ENCODE measurements at regions not wholly inside any gene's neighbourhood (a gene's known extent, or its start where the extent isn't known, plus 50 kb on each side); places are given as distances from the start of the nearest gene placed in this dataset.

DNA sequence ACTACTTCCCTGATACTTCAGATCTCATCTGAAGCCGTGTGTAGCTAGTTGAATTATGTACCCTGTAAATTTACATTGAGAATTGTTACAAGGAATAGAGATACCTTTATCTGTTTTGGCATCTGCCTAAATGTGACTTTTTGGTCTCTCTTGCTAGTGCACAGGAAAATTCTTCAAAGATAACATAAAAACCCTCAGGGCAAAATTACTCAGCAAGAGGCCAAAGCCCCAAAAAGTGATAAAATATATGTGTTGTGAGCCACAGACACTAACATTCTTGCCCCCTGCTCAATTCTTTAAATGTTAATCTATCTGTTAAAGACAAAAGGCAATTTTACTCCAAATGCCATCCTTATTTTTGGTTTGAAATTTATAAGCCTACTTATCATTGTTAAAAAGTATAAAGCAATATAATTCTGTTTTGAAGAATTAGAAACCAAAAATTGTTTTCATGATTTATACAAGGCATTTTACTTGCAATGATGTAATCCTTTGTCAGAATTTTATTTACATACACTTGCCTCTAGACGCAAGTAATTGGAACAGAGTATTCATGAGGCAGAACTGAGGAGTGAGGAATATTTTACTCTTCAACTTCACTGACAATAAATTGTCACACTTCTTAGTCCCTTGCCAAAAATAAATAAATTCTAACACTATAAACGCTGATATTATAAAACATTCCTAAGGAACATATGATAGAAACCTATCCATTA, 186.2 kb downstream of the EPM2A start:
- 38 to 47% methylated on average over 3 of the region's 3 CpGs for WGBS, 2 donors
- no peak for DNase-seq
- no peak for ATAC-seq
- Histone ChIP-seq H3K27ac (no peak overlapping the region), H3K4me3 (no peak overlapping the region), H3K9me3 (no peaks in the 10 kb centered on the region), H3K27me3 (no peaks in the 10 kb centered on the region), H3K4me1 (no peaks in the 10 kb centered on the region), H3K36me3 (replicated peaks in 1 of 2; ENCODE audit: insufficient read depth in 1 of 2, low read depth in 2 of 2) (no peaks in the 10 kb centered on the region)
- intact Hi-C loops (cut with DNase I): no loop called here
- no peak for TF ChIP-seq POLR2A (IDR thresholded peaks at IDR 0.05)
- no peak for TF ChIP-seq CTCF (IDR thresholded peaks at IDR 0.05)

- Histone ChIP-seq H3K36me3 (replicated peaks in 1 of 2; ENCODE audit: insufficient read depth in 1 of 2, low read depth in 2 of 2) (no peaks in the 10 kb centered on the region), H3K27me3 (no peaks in the 10 kb centered on the region), H3K4me3 (no peak overlapping the region), H3K27ac (no peak overlapping the region), H3K9me3 (no peaks in the 10 kb centered on the region), H3K4me1 (no peaks in the 10 kb centered on the region)
- ATAC-seq (no peak), DNase-seq (no peak)
- no peak for TF ChIP-seq CTCF (IDR thresholded peaks at IDR 0.05)
- TF ChIP-seq POLR2A (IDR thresholded peaks at IDR 0.05): no peak
- intact Hi-C loops (cut with DNase I): no loop called here
These were observed 184.2 kb downstream of the EPM2A start for GRCh38 chr6:145551164-145551563.

- WGBS, 2 donors: 56 to 67% methylated on average over 1 of the region's 1 CpG
- TF ChIP-seq POLR2A (IDR thresholded peaks at IDR 0.05): no peak
- Histone ChIP-seq H3K27me3 (no peaks in the 10 kb centered on the region), H3K4me1 (no peaks in the 10 kb centered on the region), H3K4me3 (no peak overlapping the region), H3K36me3 (replicated peaks in 1 of 2; ENCODE audit: insufficient read depth in 1 of 2, low read depth in 2 of 2) (no peaks in the 10 kb centered on the region), H3K9me3 (no peaks in the 10 kb centered on the region), H3K27ac (no peak overlapping the region)
- intact Hi-C loops (cut with DNase I): no loop called here
- ATAC-seq: no peak
- no peak for DNase-seq
These were observed 180.2 kb downstream of the EPM2A start for GRCh38 chr6:145555084-145555483.

- no peaks in the 10 kb centered on the region for H3K36me3 ChIP-seq (replicated peaks in 1 of 2; ENCODE audit: insufficient read depth in 1 of 2, low read depth in 2 of 2)
- intact Hi-C loops (cut with DNase I): no loop called here
- no peak for ATAC-seq
These were observed 177.8 kb downstream of the EPM2A start for GRCh38 chr6:145557474-145557873.

DNA sequence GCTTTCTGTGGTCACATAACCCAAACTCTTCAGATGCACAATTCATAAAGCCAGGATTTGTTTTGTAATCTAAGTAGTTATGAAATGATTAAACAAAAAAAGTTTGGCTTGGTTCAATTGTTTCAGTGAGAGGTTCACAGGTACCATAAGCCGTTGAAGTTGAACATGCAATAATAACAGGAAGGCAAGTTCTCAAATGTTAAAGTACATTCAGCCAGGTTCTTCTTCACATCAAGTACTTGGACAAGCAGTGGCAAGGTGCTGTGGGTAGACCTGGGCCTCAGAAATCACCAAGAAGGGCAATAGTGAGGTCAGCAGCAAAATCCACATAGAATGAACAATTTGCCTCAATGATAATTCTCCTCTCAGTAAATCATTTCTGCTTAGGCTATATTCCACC, 175.5 kb downstream of the EPM2A start:
- H3K9me3 ChIP-seq: no peaks in the 10 kb centered on the region
- no peak overlapping the region for H3K27ac ChIP-seq
- no peaks in the 10 kb centered on the region for H3K36me3 ChIP-seq (replicated peaks in 1 of 2; ENCODE audit: insufficient read depth in 1 of 2, low read depth in 2 of 2)
- TF ChIP-seq POLR2A (IDR thresholded peaks at IDR 0.05): no peak
- no peak for TF ChIP-seq CTCF (IDR thresholded peaks at IDR 0.05)
- no peak for DNase-seq
- no peaks in the 10 kb centered on the region for H3K27me3 ChIP-seq
- no peak for ATAC-seq
- H3K4me1 ChIP-seq: no peaks in the 10 kb centered on the region
- intact Hi-C loops (cut with DNase I): no loop called here
- no peak overlapping the region for H3K4me3 ChIP-seq
- WGBS, 2 donors: 43 to 48% methylated on average over 1 of the region's 1 CpG

More at GRCh38 chr6:145557474-145557873, 177.8 kb downstream of the EPM2A start:
- no peak for DNase-seq
- TF ChIP-seq POLR2A (IDR thresholded peaks at IDR 0.05) (no peak), CTCF (IDR thresholded peaks at IDR 0.05) (no peak)
- Histone ChIP-seq H3K4me1 (no peaks in the 10 kb centered on the region), H3K27me3 (no peaks in the 10 kb centered on the region), H3K27ac (no peak overlapping the region), H3K9me3 (no peaks in the 10 kb centered on the region), H3K4me3 (no peak overlapping the region)
